ENCODE measurements at regions not wholly inside any gene's neighbourhood (a gene's known extent, or its start where the extent isn't known, plus 50 kb on each side); places are given as distances from the start of the nearest gene placed in this dataset.
"Not testable (repeated sequence)": the region's sequence is repeated elsewhere in the genome, so short reads cannot be mapped to it uniquely, and the experiment has no call there.

GRCh38 chr1:191350938-191351337, 807.3 kb upstream of the RGS18 start:
- no peak for DNase-seq

DNA sequence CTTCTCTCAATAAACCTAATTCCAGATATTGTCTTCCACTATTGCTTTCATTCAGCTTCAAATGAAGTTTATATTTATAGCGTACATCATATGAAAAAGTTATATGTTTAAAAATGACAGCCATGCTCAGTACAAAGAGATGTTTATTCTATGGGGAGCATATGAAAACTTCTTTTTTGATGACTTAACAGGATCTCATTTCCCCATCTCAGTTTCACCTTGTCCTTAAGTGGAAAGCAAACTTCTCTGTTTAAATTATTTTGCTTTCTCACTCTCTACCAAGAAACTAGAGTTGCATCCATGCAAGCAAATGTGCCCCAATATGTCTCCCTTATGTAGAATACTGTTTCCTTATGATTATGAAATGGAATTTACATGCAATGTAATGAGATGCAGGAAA, 799.5 kb upstream of the RGS18 start:
- DNase-seq, result no peak

DNA sequence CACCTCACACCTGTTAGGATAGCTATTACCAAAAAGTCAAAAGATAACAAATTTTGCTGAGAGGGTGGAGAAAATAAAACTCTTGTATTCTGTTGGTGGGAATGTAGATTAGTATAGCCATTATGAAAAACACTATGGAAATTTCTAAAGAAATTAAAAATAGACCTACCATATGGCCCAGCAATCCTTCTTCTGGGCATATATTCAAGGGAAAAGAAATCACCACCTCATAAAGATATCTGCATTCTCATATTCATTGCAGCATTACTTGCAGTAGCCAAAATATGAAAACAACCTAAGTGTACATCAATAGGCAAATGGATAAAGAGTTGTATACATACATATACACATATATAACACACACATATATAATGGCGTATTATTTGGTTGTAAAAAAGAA, 791.6 kb upstream of the RGS18 start:
- DNase-seq, result no peak

DNA sequence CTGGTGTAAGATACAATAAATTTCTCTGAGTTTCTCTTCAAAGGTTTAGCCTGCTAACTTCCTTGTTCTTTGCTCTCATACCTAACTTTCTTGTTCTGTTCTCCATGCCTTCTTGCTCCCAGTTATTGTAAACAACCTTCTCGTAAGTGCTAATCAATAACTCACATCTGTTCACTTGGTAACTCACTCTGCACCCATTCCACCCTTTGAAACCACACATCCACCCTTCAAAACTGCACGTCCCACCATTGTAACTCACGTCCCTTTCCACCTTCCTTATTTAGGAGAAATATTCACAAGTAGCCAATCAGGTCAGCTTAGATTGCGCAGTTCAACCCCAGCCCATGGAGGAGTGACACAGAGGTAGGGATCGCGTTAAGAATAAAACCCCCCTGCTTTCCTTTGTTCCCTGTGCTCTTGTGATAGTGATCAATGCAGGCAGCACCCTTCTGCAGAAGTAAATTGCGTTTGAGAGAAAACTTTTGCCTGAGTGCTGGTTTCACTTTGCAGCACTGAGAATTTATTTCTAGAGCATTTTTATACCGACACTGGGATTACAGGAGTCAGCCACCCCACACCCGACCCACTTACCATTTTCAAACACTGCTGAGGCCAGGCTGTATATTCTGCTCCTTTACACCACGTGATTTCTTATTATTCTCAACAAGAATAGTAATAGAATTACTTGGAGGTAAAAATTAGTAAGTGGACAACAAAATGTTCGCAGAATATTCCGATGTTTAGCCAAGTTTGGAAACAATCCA, 789.2 kb upstream of the RGS18 start:
- DNase-seq, result no peak

GRCh38 chr1:191371626-191372025, 786.6 kb upstream of the RGS18 start:
- DNase-seq, result no peak

GRCh38 chr1:191388283-191388682, 770.0 kb upstream of the RGS18 start:
- no peak for DNase-seq

- DNase-seq, result no peak
Measured at GRCh38 chr1:191396622-191397021, 761.6 kb upstream of the RGS18 start.

- no peak for DNase-seq
Measured at GRCh38 chr1:191398551-191398950, 759.7 kb upstream of the RGS18 start.

GRCh38 chr1:191405417-191405816, 752.8 kb upstream of the RGS18 start:
- no peak for DNase-seq

- DNase-seq, result no peak
Measured at GRCh38 chr1:191414981-191415640, 743.2 kb upstream of the RGS18 start.

DNA sequence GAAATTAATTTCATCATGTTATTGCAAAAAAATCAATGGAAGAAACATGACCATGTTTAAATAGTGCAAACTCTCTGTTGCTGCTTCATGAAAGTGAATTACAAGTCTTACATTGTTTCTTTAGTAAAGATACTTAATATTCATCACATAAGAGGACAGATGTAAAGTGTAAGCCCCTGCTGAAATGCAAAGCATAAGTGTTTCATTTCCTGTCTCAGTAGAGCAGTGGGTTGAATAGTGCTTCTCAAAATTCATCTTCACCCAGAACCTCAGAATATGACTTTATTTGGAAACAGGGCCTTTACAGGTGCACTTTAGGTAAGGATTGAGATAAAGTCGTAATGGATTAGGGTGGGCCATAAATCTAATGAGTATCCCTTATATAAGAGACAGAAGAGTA, 738.4 kb upstream of the RGS18 start:
- DNase-seq, result no peak

DNA sequence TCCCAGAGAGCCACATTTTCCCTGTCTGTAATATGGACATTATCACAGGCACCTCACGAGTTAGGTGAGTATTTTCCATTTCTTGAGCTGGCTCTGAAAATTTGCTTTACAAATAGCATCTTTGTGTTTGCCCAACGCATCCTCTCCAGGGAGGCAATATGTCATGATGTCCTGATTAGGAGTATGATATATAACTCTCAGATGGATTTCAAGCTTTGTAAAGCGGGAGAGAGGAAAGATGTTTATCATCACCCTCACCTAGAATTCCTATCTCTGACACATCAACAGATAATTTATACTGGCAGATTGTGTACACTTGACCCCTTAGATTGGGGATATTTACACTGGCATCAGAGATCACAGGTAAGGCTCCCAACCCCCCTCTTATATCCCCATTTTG, 730.7 kb upstream of the RGS18 start:
- DNase-seq, result no peak

DNA sequence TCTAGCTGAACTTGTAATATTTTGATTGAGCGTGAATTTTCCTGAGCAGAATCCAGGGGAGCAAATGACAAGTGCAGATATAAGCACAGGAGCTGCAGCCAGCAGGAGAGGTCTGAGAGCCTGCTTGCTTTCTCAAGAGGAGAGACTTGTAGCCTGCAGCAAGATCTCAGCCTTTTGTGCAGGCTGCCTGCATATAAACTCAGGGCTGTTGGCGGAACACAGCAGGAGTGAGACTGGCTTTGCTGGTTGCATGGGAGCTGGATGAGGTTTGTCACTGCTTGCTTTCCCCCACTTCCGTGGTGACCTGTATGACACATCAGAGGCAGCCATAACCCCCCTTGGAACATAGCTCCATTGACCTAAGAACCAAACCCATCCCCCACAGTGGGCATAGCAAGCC, 725.4 kb upstream of the RGS18 start:
- DNase-seq, result no peak

- DNase-seq, result no peak
Measured at GRCh38 chr1:191438979-191439378, 719.3 kb upstream of the RGS18 start.

GRCh38 chr1:191448279-191448678, 710.0 kb upstream of the RGS18 start:
- not testable (repeated sequence) for DNase-seq

DNA sequence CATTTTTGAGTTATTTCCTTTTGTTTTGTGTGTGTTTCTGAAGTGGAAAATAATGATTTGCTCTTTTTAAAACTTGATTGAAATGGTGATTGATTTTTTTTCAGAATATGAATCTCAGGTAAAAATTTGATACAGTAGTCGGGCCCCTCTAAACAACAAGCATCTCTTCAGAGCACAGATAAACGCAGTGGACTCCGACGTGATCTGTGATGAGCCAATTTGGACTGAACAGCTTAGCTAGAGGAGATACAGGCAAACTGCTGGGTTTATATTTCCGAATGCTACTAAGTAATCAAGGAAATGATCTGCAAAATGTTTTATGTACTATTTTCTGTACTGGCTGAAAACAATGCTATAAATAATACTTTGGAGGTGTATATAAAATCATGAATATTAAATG, 705.7 kb upstream of the RGS18 start:
- DNase-seq, result no peak

DNA sequence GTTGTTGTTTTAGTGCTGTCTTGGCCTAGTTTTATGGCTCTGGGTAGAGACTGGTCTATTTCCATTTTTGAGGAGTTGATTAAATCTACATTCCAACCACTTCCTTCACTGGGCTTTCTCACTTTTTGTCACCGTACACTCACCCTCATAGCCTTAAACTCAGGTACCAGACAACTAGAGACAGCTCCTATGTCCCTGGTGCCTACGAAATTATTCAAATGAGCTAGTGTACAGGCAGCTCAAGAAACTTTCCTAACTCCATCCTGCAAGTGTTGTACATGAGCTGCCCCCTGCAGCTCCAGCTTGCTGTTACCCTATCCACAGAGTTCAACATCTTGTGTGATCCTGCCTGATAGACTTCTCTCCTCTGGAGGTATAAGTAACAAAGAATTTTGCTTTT, 704.8 kb upstream of the RGS18 start:
- no peak for DNase-seq

DNA sequence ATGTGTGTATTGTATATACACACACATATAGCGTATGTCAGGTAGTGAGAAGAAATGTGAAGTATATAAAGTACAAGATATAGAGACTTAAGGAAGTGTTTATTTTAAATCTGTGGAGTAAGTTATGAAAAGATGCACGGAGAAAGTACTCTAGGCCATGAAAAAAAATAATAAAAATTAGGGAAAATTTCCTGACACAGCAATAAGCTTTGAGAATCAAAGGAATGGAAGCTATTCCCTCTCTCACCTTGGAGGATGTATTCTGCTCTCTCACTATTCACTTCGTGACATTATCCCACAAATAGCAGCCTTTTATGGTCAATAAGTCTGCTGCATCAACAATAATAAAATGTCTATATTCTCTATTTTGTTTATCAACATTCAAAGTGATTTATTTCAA, 700.4 kb upstream of the RGS18 start:
- no peak for DNase-seq

DNA sequence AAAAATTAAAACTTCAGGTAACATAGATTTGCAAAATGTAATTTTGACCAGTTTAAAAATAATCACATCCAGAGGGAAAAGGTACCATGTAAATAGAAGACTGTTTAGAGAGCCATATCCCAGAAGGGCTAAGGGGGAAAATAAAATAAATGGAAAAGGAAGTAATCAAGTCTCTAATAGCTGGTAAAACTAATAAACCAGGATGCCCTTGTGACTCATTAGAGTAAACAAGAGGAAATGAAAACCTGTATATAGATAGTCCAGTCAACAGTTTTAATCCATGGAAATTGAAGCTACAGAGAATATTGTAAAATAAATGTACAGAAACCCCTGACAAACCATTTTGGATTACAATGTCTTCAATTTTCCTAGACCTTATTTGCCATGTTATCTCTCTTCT, 698.0 kb upstream of the RGS18 start:
- no peak for DNase-seq

- no peak for DNase-seq
Measured at GRCh38 chr1:191483988-191484387, 674.3 kb upstream of the RGS18 start.

GRCh38 chr1:191490303-191490702, 668.0 kb upstream of the RGS18 start:
- DNase-seq, result no peak

GRCh38 chr1:191495040-191495439, 663.2 kb upstream of the RGS18 start:
- DNase-seq, result no peak

GRCh38 chr1:191498318-191498717, 659.9 kb upstream of the RGS18 start:
- DNase-seq, result no peak

GRCh38 chr1:191498825-191499224, 659.4 kb upstream of the RGS18 start:
- DNase-seq, result no peak

Data from muscle of arm (tissue), 1 donor.